PC-3 (cell line): ENCODE measurements at regions not wholly inside any gene's neighbourhood (a gene's known extent, or its start where the extent isn't known, plus 50 kb on each side); places are given as distances from the start of the nearest gene placed in this dataset.

Source experiments
- ATAC-seq: fragments of 200-7000 bp; cut with Tn5 transposase; 2 replicates; pipeline ENCODE4 v1.9.1; 2020; ENCODE audit warnings: mild to moderate bottlenecking, moderate library complexity
- BruUV-seq: library from RNA; stranded (reverse); fragments of 400-500 nt; replicated peaks from 2 replicates; lab custom pipeline; 2021; lab: Mats Ljungman, UMichigan
- CTCF ChIA-PET: fragments of 300-600 bp; sonication (Branson Sonifier 250); formaldehyde crosslinking; loops from one replicate; lab custom pipeline; 2022; ENCODE audit warnings: antibody characterized with exemption; lab: Charles Lee
- POLR2A ChIA-PET: fragments of 300-600 bp; sonication (Branson Sonifier 250); formaldehyde crosslinking; loops from one replicate; lab custom pipeline; 2022; ENCODE audit warnings: antibody characterized with exemption; ENCODE audit not compliant: unreplicated experiment; lab: Charles Lee
- DNase-seq: peaks from one replicate; pipeline ENCODE4 v3.0.0-alpha.2; 2015
- H2AFZ ChIP-seq: fragments of 300-600 bp; sonication (generic); 2 replicates; pipeline ENCODE4 v1.6.0; 2016; ENCODE audit warnings: antibody characterized with exemption, low read length
- H3F3A ChIP-seq: fragments of 300-600 bp; sonication (generic); one replicate; pipeline ENCODE4 v1.6.0; 2017; ENCODE audit warnings: antibody characterized with exemption, low read length, control low read depth, mild to moderate bottlenecking; ENCODE audit not compliant: unreplicated experiment
- H3K27ac ChIP-seq: fragments of 300-600 bp; sonication (generic); 2 replicates; pipeline ENCODE4 v1.5.1; 2016; ENCODE audit warnings: mild to moderate bottlenecking, low read length
- H3K27me3 ChIP-seq: fragments of 300-600 bp; sonication (generic); 2 replicates; pipeline ENCODE4 v1.6.1; 2016; ENCODE audit warnings: low read length, mixed read lengths
- H3K36me3 ChIP-seq: fragments of 300-600 bp; sonication (generic); 2 replicates; pipeline ENCODE4 v1.6.1; 2016; ENCODE audit warnings: low read depth, mixed run types, low read length, mixed read lengths
- H3K4me1 ChIP-seq: fragments of 300-600 bp; sonication (generic); 2 replicates; pipeline ENCODE4 v1.5.1; 2016; ENCODE audit warnings: low read length; ENCODE audit not compliant: insufficient read depth
- H3K4me2 ChIP-seq: fragments of 300-600 bp; sonication (generic); 2 replicates; pipeline ENCODE4 v1.6.0; 2016; ENCODE audit warnings: low read length
- H3K4me3 ChIP-seq: fragments of 300-600 bp; sonication (generic); 2 replicates; pipeline ENCODE4 v1.5.1; 2016; ENCODE audit warnings: mild to moderate bottlenecking, low read length, mixed read lengths
- H3K79me2 ChIP-seq: fragments of 300-600 bp; sonication (generic); 2 replicates; pipeline ENCODE4 v1.6.1; 2017; ENCODE audit warnings: low read length, mixed read lengths
- H3K9ac ChIP-seq: fragments of 300-600 bp; sonication (generic); 2 replicates; pipeline ENCODE4 v1.6.0; 2016; ENCODE audit warnings: mild to moderate bottlenecking, low read length
- H3K9me2 ChIP-seq: fragments of 300-600 bp; sonication (generic); replicated peaks from 2 replicates; pipeline ENCODE4 v1.6.1; 2016; ENCODE audit warnings: mixed run types, low read length, mixed read lengths
- H3K9me3 ChIP-seq: fragments of 300-600 bp; sonication (generic); 2 replicates; pipeline ENCODE4 v1.6.1; 2016; ENCODE audit warnings: low read length, mixed read lengths
- H4K20me1 ChIP-seq: fragments of 300-600 bp; sonication (generic); 2 replicates; pipeline ENCODE4 v1.6.1; 2016; ENCODE audit warnings: low read length, mixed read lengths
- CTCF ChIP-seq: fragments of 300-600 bp; sonication (generic); conservative IDR thresholded peaks from 2 replicates; pipeline ENCODE4 v1.5.1; 2017; ENCODE audit warnings: antibody characterized with exemption, low read depth, mild to moderate bottlenecking, low read length
- EZH2 ChIP-seq: fragments of 300-600 bp; sonication (generic); IDR thresholded peaks from one replicate; pipeline ENCODE4 v1.6.1; 2017; ENCODE audit warnings: antibody characterized with exemption, mild to moderate bottlenecking, low read length; ENCODE audit not compliant: unreplicated experiment
- EZH2phosphoT487 ChIP-seq: fragments of 300-600 bp; sonication (generic); IDR thresholded peaks from 2 replicates; pipeline ENCODE4 v1.6.1; 2018; ENCODE audit warnings: mild to moderate bottlenecking, antibody characterized with exemption, low read length, borderline replicate concordance
- intact Hi-C: fragments of 100-400 bp; cut with micrococcal nuclease; formaldehyde crosslinking; loops from 2 replicates; pipeline ENCODE4 v1.9.0; 2023

DNA sequence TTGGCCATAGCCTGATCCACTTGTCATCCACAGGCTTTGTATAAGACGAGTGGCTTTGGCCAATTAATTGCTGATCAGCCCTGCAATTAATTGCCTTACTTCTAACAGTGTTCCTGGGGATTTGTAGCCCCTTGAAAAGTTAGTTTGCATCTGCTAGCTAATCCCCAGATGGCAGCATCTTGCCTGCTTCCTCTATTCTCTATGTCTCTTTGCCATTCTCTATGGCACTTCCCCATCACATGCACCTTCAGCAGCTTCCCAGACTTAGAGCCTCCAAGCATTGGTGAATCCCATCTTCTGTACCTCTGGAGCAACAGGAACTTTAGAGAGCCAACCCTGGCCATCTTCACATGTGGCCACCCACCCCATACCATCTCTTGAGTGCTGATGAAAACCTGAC is 197.0 kb upstream of the DMAC1 start:
- H2AFZ ChIP-seq, result no peak overlapping the region
- H3F3A ChIP-seq, result no peaks in the 10 kb centered on the region
- no peaks in the 10 kb centered on the region for H3K9me2 ChIP-seq
- H4K20me1 ChIP-seq, result no peaks in the 10 kb centered on the region
- DNase-seq, result no peak
- H3K36me3 ChIP-seq, result no peaks in the 10 kb centered on the region
- H3K9me3 ChIP-seq, result no peaks in the 10 kb centered on the region
- H3K27ac ChIP-seq, result no peak overlapping the region
- no peaks in the 10 kb centered on the region for H3K27me3 ChIP-seq
- BruUV-seq, result no TSS peak
- H3K4me2 ChIP-seq, result no peak overlapping the region
- H3K79me2 ChIP-seq, result no peaks in the 10 kb centered on the region
- no peak overlapping the region for H3K4me3 ChIP-seq
- H3K4me1 ChIP-seq, result no peaks in the 10 kb centered on the region
- intact Hi-C loops, result no loop called here
- no peak overlapping the region for H3K9ac ChIP-seq
- POLR2A ChIA-PET, result no interaction called here
- TF ChIP-seq CTCF, result no peak
- TF ChIP-seq EZH2phosphoT487, result no peak
- TF ChIP-seq EZH2, result no peak
- CTCF ChIA-PET, result no interaction called here
- ATAC-seq, result no peak

DNA sequence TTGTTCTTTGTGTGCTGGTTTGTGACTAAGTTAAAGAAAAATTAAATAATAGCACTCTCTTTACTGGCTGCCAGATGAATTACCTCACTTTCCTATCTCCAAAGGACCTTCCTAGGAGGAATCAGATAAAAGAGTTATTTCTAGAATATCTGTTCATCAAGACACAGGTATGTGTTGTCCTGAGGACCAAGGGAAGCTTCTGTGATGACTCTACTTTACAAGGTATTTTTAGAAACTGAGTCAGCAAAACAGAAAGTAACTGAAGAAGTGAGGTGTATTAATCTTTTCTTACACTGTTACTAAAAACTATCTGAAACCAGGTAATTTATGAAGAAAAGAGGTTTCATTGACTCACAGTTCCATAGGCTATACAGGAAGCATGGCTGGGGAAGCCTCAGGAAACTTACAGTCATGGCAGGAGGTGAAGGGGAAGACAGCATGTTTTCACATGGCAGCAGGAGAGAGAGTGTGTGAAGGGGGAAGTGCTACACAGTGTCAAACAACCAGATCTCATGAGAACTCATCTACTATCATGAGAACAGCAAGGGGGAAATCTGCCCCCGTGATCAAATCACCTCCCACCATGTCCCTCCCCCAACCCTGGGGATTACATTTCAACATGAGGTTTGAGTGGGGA is 189.2 kb upstream of the DMAC1 start:
- ChIA-PET CTCF (no interaction called here), POLR2A (no interaction called here)
- DNase-seq (no peak), ATAC-seq (no peak)
- Histone ChIP-seq H3K79me2 (no peaks in the 10 kb centered on the region), H3K36me3 (no peaks in the 10 kb centered on the region), H3K27me3 (no peaks in the 10 kb centered on the region), H3K9me3 (no peaks in the 10 kb centered on the region), H3K9ac (no peak overlapping the region), H3K9me2 (no peaks in the 10 kb centered on the region), H3K27ac (no peak overlapping the region), H2AFZ (no peak overlapping the region), H3K4me2 (no peak overlapping the region), H3K4me3 (no peak overlapping the region), H4K20me1 (no peaks in the 10 kb centered on the region), H3K4me1 (no peaks in the 10 kb centered on the region), H3F3A (no peaks in the 10 kb centered on the region)
- BruUV-seq, result no TSS peak
- intact Hi-C loops, result no loop called here
- TF ChIP-seq CTCF, result no peak
- TF ChIP-seq EZH2, result no peak
- no peak for TF ChIP-seq EZH2phosphoT487

DNA sequence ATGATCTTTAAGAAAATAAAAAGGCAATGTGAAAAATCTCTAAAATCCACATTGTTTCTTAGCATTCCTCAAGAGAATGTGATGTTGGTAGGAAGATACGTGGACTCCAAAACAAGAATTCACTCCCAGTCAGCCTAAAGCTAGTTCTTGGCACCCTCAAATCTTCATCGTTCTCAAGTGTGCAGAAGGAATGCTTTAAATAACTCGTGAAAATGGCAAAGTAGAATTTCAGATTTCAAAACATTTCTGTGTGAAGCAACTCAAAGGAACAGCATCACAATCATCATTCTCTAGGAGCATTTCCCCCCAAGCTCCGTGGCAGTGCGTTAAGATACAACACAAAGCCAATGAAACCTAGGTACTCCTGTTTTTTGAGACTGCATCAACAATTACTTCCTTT is 185.1 kb upstream of the DMAC1 start:
- no peak overlapping the region for H3K27ac ChIP-seq
- H3K4me3 ChIP-seq, result no peak overlapping the region
- no peak for ATAC-seq
- H3K9me2 ChIP-seq, result no peaks in the 10 kb centered on the region
- H3K9ac ChIP-seq, result no peak overlapping the region
- H4K20me1 ChIP-seq, result no peaks in the 10 kb centered on the region
- no peaks in the 10 kb centered on the region for H3K79me2 ChIP-seq
- no peaks in the 10 kb centered on the region for H3K9me3 ChIP-seq
- CTCF ChIA-PET, result no interaction called here
- H3K36me3 ChIP-seq, result no peaks in the 10 kb centered on the region
- BruUV-seq, result no TSS peak
- no peaks in the 10 kb centered on the region for H3F3A ChIP-seq
- TF ChIP-seq EZH2 (no peak), EZH2phosphoT487 (no peak), CTCF (no peak)
- no peak for DNase-seq
- intact Hi-C loops, result no loop called here
- no peaks in the 10 kb centered on the region for H3K4me1 ChIP-seq
- no peaks in the 10 kb centered on the region for H3K27me3 ChIP-seq
- POLR2A ChIA-PET, result no interaction called here
- H2AFZ ChIP-seq, result no peak overlapping the region
- no peak overlapping the region for H3K4me2 ChIP-seq
